ENCODE measurements at regions not wholly inside any gene's neighbourhood (a gene's known extent, or its start where the extent isn't known, plus 50 kb on each side); places are given as distances from the start of the nearest gene placed in this dataset.

- TF ChIP-seq, protein P1, sequence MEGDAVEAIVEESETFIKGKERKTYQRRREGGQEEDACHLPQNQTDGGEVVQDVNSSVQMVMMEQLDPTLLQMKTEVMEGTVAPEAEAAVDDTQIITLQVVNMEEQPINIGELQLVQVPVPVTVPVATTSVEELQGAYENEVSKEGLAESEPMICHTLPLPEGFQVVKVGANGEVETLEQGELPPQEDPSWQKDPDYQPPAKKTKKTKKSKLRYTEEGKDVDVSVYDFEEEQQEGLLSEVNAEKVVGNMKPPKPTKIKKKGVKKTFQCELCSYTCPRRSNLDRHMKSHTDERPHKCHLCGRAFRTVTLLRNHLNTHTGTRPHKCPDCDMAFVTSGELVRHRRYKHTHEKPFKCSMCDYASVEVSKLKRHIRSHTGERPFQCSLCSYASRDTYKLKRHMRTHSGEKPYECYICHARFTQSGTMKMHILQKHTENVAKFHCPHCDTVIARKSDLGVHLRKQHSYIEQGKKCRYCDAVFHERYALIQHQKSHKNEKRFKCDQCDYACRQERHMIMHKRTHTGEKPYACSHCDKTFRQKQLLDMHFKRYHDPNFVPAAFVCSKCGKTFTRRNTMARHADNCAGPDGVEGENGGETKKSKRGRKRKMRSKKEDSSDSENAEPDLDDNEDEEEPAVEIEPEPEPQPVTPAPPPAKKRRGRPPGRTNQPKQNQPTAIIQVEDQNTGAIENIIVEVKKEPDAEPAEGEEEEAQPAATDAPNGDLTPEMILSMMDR (IDR thresholded peaks at IDR 0.05) = no peak
- TF ChIP-seq ZFX (IDR thresholded peaks at IDR 0.05; ENCODE audit: borderline replicate concordance) = no peak
Observed at GRCh38 chr16:54719624-54720023, 211.0 kb upstream of the IRX5 start.
